HUES64 (cell line): ENCODE measurements at regions not wholly inside any gene's neighbourhood (a gene's known extent, or its start where the extent isn't known, plus 50 kb on each side); places are given as distances from the start of the nearest gene placed in this dataset.
"Not testable (repeated sequence)": the region's sequence is repeated elsewhere in the genome, so short reads cannot be mapped to it uniquely, and the experiment has no call there.

ENCODE experiments used
- H3K27ac ChIP-seq: 2 replicates; pipeline ENCODE4 v1.7.0; 2013; ENCODE audit warnings: low read depth, low read length, inconsistent platforms
- H3K27me3 ChIP-seq: 2 replicates; pipeline ENCODE4 v1.6.1; 2013; ENCODE audit warnings: mild to moderate bottlenecking, low read length; ENCODE audit not compliant: insufficient read depth
- H3K36me3 ChIP-seq: 2 replicates; pipeline ENCODE4 v1.6.1; 2013; ENCODE audit warnings: mild to moderate bottlenecking, low read length; ENCODE audit not compliant: insufficient read depth
- H3K4me1 ChIP-seq: 2 replicates; pipeline ENCODE4 v1.6.1; 2013; ENCODE audit warnings: mild to moderate bottlenecking, low read length, moderate library complexity; ENCODE audit not compliant: insufficient read depth
- H3K4me3 ChIP-seq: 2 replicates; pipeline ENCODE4 v1.5.1; 2013; ENCODE audit warnings: mild to moderate bottlenecking, low read length, moderate library complexity
- H3K9ac ChIP-seq: 2 replicates; pipeline ENCODE4 v1.6.1; 2013; ENCODE audit warnings: mild to moderate bottlenecking, low read depth, low read length
- H3K9me3 ChIP-seq: 2 replicates; pipeline ENCODE4 v1.6.1; 2013; ENCODE audit warnings: low read depth, low read length; ENCODE audit not compliant: insufficient read depth
- WGBS: fragments of 150-250, 120-280 bp; methylation state at CpG from one replicate; pipeline ENCODE4 v1.1.7; 2013; ENCODE audit warnings: missing lambda C conversion rate; 5-methylcytosine and 5-hydroxymethylcytosine counted together

DNA sequence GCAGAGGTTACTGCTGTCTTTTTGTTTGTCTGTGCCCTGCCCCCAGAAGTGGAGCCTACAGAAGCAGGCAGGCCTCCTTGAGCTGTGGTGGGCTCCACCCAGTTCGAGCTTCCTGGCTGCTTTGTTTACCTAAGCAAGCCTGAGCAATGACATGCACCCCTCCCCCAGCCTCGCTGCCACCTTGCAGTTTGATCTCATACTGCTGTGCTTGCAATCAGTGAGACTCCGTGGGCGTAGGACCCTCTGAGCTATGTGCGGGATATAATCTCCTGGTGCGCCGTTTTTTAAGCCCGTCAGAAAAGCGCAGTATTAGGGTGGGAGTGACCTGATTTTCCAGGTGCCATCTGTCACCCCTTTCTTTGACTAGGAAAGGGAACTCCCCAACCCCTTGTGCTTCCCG lies 187.1 kb upstream of the ZC4H2 start:
- H3K4me1 ChIP-seq, H3K27ac ChIP-seq, H3K9me3 ChIP-seq, H3K36me3 ChIP-seq, H3K27me3 ChIP-seq, H3K4me3 ChIP-seq, H3K9ac ChIP-seq: not testable (repeated sequence)
- WGBS: 97% methylated on average over 6 of the region's 10 CpGs

DNA sequence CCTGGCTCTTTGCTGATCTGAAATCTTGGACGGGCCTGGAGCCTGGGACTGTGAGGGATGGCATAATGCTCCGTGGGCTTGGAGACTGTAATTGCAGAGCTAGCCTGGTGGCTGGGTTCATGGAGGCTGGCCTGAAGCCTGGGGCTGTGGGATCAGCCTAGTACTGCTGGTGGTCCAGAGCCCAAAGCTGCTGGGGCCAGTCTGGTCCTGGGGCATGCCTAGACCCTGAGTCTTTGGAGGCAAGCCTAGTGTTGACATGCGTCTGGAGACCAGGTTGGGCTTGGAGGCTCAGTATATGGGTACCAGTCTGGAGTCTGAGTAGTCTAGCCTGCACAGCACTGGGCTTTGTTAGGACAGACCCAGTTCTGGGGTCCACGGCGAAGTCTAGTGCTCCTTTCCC lies 172.0 kb upstream of the ZC4H2 start:
- Histone ChIP-seq H3K9ac (no peak overlapping the region), H3K27me3 (no peaks in the 10 kb centered on the region), H3K4me3 (no peak overlapping the region), H3K27ac (no peak overlapping the region), H3K4me1 (no peaks in the 10 kb centered on the region), H3K36me3 (no peaks in the 10 kb centered on the region), H3K9me3 (no peaks in the 10 kb centered on the region)
- WGBS: 96% methylated on average over 5 of the region's 5 CpGs

DNA sequence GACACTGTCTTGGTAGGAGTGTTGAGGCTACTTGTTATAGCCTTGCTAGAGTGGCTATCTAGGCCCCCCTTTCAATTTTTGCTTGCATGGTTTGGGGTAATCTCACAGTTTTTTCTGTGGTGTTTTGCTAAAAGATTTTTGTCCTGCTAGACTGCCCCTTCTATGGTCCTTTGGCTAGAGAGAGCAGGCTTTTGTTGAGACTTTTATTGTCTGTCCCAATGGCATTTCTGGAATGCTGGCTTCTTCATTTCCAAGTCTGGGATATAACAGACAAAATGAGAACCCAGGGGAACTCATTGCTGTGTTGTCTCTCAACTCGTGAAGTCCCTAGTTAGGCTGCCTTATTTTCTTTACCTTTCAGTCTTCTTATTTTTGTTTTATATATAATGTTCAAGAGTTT lies 160.2 kb upstream of the ZC4H2 start:
- Histone ChIP-seq H3K27me3 (no peaks in the 10 kb centered on the region), H3K4me1 (no peaks in the 10 kb centered on the region), H3K9ac (no peak overlapping the region), H3K4me3 (no peak overlapping the region), H3K36me3 (no peaks in the 10 kb centered on the region), H3K27ac (no peak overlapping the region; the same call in 1 of the 2 replicates), H3K9me3 (peaks cover 2% of the 10 kb centered on the region; the same call in 1 of the 2 replicates)
- WGBS: no CpG with 5 or more reads among the region's 1 CpG

GRCh38 chrX:65127842-65128241 lies 151.6 kb upstream of the ZC4H2 start:
- no peak overlapping the region for H3K27ac ChIP-seq
- no peaks in the 10 kb centered on the region for H3K36me3 ChIP-seq
- H3K9ac ChIP-seq: no peak overlapping the region
- H3K4me1 ChIP-seq: no peaks in the 10 kb centered on the region
- no peaks in the 10 kb centered on the region for H3K27me3 ChIP-seq
- 97% methylated on average over 3 of the region's 3 CpGs for WGBS
- no peaks in the 10 kb centered on the region for H3K9me3 ChIP-seq
- no peak overlapping the region for H3K4me3 ChIP-seq

DNA sequence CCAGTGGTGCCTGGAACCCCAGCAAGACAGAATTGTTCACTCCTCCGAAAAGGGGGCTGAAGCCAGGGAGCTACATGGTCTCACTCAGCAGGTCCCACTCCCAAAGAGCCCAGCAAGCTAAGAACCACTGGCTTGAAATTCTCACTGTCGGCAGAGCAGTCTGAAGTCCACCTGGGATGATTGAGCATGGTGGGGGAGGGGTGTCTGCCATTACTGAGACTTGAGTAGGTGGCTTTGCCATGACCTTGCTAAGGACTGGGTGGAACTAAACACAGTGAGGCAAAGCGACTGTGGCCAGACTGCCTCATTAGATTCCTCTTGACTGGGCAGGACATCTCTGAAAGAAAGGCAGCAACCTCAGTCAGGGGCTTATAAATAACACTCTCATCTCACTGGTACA lies 122.6 kb upstream of the ZC4H2 start:
- H3K27ac ChIP-seq: no peak overlapping the region
- no peaks in the 10 kb centered on the region for H3K4me1 ChIP-seq
- H3K36me3 ChIP-seq: no peaks in the 10 kb centered on the region
- no peak overlapping the region for H3K4me3 ChIP-seq
- peaks cover 2% of the 10 kb centered on the region; the same call in 1 of the 2 replicates for H3K9me3 ChIP-seq
- 90% methylated on average over 3 of the region's 3 CpGs for WGBS
- H3K9ac ChIP-seq: no peak overlapping the region
- H3K27me3 ChIP-seq: no peaks in the 10 kb centered on the region

DNA sequence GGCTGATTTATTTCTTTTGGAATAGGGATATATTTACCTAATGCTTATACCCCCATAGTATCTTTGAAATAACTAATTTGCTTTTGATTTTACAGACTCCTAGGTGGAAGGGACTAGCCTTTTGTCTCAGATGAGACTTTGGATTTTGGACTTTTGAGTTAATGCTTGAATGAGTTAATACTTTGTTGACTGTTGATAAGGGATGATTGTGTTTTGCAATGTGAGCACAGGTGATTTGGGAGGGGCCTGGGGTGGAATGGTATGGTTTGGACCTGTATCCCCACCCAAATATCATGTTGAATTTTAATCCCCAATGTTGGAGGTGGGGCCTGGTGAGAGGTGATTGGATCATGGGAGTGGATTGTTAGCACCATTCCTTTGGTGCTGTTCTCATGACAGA lies 117.4 kb upstream of the ZC4H2 start:
- H3K9ac ChIP-seq: no peak overlapping the region
- peaks cover 4% of the 10 kb centered on the region; the same call in 1 of the 2 replicates for H3K9me3 ChIP-seq
- no peak overlapping the region for H3K27ac ChIP-seq
- no peak overlapping the region for H3K4me3 ChIP-seq
- no peaks in the 10 kb centered on the region for H3K4me1 ChIP-seq
- H3K36me3 ChIP-seq: no peaks in the 10 kb centered on the region
- no peaks in the 10 kb centered on the region for H3K27me3 ChIP-seq

GRCh38 chrX:65073233-65073632 lies 97.0 kb upstream of the ZC4H2 start:
- H3K27ac ChIP-seq: no peak overlapping the region
- WGBS: 90% methylated on average over 3 of the region's 3 CpGs
- no peak overlapping the region for H3K9ac ChIP-seq
- no peaks in the 10 kb centered on the region for H3K4me1 ChIP-seq
- H3K36me3 ChIP-seq: no peaks in the 10 kb centered on the region; the same call in 1 of the 2 replicates
- H3K4me3 ChIP-seq: no peak overlapping the region
- H3K27me3 ChIP-seq: no peaks in the 10 kb centered on the region
- H3K9me3 ChIP-seq: no peaks in the 10 kb centered on the region

GRCh38 chrX:65072590-65072989 lies 96.3 kb upstream of the ZC4H2 start:
- no peak overlapping the region for H3K27ac ChIP-seq
- no peaks in the 10 kb centered on the region for H3K9me3 ChIP-seq
- H3K4me3 ChIP-seq: no peak overlapping the region
- no peaks in the 10 kb centered on the region; the same call in 1 of the 2 replicates for H3K36me3 ChIP-seq
- H3K9ac ChIP-seq: no peak overlapping the region
- no peaks in the 10 kb centered on the region for H3K27me3 ChIP-seq
- H3K4me1 ChIP-seq: no peaks in the 10 kb centered on the region

DNA sequence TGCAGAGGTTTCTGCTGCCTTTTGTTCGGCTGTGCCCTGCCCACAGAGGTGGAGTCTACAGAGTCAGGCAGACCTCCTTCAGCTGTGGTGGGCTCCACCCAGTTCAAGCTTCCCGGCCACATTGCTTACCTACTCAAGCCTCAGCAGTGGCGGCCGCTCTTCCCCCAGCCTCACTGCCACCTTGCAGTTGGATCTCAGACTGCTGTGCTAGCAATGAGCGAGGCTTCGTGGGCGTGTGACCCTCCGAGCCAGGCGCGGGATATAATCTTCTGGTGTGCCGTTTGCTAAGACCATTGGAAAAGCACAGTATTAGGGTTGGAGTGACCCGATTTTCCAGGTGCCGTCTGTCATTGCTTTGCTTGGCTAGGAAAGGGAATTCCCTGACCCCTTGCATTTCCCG lies 82.4 kb upstream of the ZC4H2 start:
- 95% methylated on average over 14 of the region's 14 CpGs for WGBS
- not testable (repeated sequence) for H3K27ac ChIP-seq, H3K36me3 ChIP-seq, H3K4me3 ChIP-seq, H3K4me1 ChIP-seq, H3K9me3 ChIP-seq, H3K9ac ChIP-seq, H3K27me3 ChIP-seq

GRCh38 chrX:65045001-65045400 lies 68.8 kb upstream of the ZC4H2 start:
- no peaks in the 10 kb centered on the region for H3K27me3 ChIP-seq
- 0 out of 2 replicates have a peak, but pooled peaks cover 3% of the 10 kb centered on the region for H3K9me3 ChIP-seq
- H3K36me3 ChIP-seq: no peaks in the 10 kb centered on the region
- no peak overlapping the region for H3K4me3 ChIP-seq
- 100% methylated on average over 1 of the region's 3 CpGs for WGBS
- H3K27ac ChIP-seq: no peak overlapping the region
- H3K4me1 ChIP-seq: no peaks in the 10 kb centered on the region
- no peak overlapping the region for H3K9ac ChIP-seq

DNA sequence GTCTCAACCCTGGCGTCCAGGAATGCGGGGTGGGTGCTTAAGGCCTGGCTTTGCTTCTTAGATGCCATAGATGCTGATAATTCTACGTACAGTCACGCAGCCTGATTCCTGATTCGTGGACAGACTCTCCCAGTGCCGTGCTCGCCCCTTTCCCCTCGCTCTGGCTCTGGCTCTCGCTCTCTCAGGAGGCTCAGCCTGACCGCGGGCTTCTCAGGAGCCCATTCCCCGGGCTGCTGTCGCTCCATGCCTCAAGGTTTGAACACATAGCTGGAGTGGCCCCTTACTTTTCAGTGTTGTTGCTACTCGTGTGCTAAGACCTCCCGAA lies 59.2 kb upstream of the ZC4H2 start:
- Histone ChIP-seq H3K4me3 (peak overlapping the region; percentile 64), H3K9me3 (no peaks in the 10 kb centered on the region), H3K27ac (no peak overlapping the region; the same call in 1 of the 2 replicates), H3K27me3 (no peaks in the 10 kb centered on the region), H3K4me1 (no peaks in the 10 kb centered on the region), H3K9ac (peak overlapping the region; percentile 70), H3K36me3 (no peaks in the 10 kb centered on the region)
- WGBS: 1% methylated on average over 13 of the region's 15 CpGs

- no peaks in the 10 kb centered on the region for H3K27me3 ChIP-seq
- H3K4me3 ChIP-seq: peak within 1 kb of the TSS; percentile 64
- H3K9ac ChIP-seq: peak within 1 kb of the TSS; percentile 70
- H3K36me3 ChIP-seq: no peaks in the 10 kb centered on the region
- no peaks in the 10 kb centered on the region for H3K9me3 ChIP-seq
- under 1% methylated on average over 63 of the region's 69 CpGs for WGBS
- H3K4me1 ChIP-seq: no peaks in the 10 kb centered on the region
- no peak within 1 kb of the TSS; the same call in 1 of the 2 replicates for H3K27ac ChIP-seq
Observed at GRCh38 chrX:65034668-65035445, 58.6 kb upstream of the ZC4H2 start, which contains the start of gene ZC3H12B. Gene ZC3H12B, plus strand, starts transcription at chrX:65034826.
